GM18909 (cell line): ENCODE measurements at regions not wholly inside any gene's neighbourhood (a gene's known extent, or its start where the extent isn't known, plus 50 kb on each side); places are given as distances from the start of the nearest gene placed in this dataset.

Source experiments
- ATAC-seq: cut with Tn5 transposase; IDR thresholded peaks from one replicate; pipeline ENCODE4 v1.9.1; 2021; ENCODE audit warnings: mild to moderate bottlenecking; ENCODE audit not compliant: unreplicated experiment, poor library complexity

DNA sequence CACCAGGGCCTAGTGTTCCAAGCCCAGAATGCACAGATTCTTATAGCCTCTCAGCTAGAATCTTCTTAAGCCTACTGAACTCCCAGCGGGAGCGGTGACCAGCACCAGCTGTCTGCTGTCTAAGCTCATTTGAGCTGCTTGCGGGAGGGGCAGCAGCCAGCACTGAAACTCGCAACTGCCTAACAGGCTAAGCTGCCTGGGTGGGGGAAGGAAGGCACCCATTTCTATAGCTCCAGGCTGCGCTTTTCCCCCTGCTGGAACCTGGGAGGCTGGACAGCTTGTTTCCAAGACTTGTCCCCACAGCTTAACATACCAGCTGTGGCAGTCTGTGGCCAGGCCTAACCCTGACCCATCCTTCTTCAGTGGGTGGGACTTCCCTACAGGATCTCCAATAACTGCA, 512.9 kb downstream of the EFNA5 start:
- ATAC-seq: no peak

DNA sequence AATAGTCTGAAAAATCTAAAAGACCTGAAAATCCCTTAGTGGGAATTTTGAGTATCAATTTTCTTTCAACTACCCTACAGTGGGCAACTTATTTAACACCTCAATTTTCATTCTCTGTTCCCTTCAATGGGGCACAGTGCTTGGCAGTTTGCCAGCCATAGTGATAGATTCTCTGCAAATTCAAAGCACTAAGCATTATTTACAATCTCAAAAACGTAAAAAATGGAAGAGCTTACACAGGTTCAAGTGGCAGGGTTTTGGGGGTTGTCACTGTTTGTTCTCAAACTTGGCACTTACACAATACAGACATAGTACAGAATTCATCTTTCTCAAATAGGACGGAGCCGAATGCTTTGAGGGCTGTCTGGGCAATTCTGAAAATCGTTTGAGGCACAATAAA, 515.0 kb downstream of the EFNA5 start:
- ATAC-seq: no peak

DNA sequence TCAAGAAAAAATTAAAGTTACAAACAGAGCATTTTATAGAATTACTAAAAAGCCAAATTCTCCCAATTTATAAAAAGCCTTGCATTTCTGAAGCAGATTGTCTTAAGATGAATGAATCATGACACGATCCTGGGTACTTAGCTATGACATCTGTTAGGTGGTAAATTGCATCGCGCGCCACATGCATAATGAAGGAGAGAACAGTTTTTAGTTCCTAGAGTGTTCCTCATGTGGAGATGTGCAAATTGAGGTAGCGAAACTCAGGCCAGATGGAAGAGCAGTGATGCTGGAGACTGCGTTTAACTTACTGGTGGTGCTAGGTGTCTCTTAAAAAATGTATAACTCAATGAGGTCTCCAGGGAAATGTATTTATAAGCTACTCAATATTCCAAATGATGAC, 516.1 kb downstream of the EFNA5 start:
- no peak for ATAC-seq

DNA sequence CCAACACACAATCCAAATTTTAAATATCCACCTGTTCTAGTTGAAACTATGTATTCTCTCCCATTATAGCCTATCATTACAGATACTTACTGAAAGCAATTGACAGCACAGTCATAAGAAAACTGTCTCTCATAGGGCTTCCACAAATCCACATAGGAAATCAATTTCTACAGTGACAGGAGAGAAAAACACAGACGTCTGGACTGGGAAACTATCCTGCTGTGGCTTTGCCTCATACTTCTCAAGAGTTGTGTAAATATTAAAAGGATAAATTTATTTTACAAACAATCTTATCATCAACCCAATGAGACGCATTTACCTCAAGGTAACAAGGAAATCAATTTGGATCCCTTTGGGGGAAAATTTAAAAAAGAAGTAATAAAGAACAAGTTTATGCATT, 517.5 kb downstream of the EFNA5 start:
- no peak for ATAC-seq

DNA sequence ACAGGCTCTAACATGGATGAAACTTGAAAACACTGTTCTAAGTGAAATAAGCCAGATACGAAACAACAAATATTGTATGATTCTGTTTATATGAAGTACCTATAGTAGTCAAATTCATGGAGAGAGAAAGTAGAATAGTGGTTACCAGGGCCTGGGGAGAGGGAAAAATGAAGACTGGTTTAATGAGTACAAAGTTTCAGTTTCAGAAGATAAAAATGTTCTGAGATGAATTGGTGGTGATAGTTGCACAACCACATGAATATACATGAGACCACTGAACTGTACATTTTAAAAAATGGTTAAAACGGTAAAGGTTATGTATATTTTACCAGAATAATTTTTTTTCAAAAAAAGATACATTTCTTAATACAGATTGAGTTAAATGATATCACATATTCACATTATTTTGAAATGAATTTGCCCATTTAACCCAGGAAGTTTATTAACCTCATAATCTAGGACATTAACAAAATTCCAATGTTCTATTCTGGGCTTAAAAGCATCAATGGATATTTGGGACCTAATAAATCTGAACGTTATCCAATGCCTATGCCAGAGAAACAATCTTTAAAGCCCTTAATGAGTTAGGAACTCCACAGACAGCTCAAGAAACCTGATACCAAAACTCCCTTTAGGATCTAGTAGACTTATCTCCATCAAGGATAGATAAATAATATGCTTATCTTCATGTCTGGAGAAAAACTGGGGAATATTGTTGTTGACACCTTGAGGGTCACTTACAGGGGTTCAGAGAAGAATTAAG, 521.3 kb downstream of the EFNA5 start:
- ATAC-seq: peak; percentile 94

DNA sequence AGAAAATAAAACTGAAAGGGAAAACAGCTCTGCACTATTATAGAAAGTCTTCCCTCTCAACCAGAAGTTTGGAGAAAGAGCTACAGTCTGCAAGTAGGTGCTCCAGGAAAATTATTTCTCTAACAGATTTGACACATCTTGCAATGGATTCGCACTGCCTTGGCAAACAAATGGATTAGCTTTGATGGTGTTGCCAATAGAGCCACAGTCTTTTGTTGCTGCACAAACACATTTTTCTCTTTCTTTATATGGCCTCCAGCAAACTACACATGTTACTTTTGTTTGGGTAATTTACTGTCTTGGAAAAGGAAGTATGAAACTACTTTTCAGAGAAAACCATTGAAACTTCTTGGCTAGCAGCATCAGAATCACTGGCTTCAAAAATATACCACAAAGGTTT, 523.1 kb downstream of the EFNA5 start:
- peak; percentile 33 for ATAC-seq

DNA sequence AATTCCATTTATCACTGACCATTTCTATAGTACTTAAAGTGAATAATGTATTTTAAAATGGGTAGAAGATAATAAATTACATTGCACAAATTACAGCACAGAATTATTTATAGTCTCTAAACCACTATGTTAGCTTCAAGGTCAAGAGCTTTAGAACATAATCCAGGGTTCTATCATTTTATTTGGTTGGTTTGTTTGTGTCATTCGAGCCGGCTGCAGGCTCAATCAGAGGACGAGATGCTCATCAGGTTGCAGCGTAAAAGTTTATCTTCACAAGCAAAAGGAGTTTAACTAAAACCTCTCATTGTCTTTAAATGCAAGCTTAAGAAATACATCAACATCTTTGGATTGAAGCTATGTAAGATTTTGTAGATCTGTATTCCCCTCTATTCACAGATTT, 523.8 kb downstream of the EFNA5 start:
- no peak for ATAC-seq

DNA sequence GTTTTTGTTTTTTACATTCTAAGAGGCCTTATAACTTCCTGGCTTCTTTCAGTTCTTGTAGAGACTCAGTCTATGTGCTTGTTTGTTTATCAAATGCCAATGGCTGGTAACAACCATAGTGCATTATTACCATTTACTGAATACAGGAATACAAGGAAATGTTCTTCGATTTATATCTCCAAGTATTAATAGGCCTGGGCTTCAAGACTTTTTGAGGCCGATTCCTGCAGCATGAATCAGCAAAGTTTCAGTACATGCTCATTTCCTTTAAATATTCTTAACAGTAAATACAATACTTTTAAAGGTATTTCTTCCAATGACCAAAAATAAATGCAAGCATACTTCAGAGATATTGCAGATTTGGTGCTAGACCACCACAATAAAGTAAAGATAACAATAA, 535.3 kb downstream of the EFNA5 start:
- no peak for ATAC-seq

DNA sequence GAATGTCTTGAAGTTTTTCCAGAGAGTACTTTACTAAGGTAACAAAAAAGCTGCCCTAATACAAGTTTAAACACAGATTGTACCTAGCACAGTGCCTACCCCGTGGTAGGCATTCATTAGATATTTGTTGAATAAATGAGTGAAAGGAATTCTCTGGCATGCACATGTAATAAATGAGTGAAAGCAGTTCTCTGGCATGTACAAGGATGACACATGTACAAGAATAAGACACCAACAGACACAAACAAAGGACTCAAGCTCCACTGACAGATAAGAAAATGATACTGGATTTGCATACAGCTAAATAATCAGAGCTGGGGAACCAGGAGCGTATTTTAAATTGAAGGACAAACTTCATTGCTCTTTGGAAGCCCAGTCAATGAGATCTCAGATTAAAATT, 535.8 kb downstream of the EFNA5 start:
- no peak for ATAC-seq

DNA sequence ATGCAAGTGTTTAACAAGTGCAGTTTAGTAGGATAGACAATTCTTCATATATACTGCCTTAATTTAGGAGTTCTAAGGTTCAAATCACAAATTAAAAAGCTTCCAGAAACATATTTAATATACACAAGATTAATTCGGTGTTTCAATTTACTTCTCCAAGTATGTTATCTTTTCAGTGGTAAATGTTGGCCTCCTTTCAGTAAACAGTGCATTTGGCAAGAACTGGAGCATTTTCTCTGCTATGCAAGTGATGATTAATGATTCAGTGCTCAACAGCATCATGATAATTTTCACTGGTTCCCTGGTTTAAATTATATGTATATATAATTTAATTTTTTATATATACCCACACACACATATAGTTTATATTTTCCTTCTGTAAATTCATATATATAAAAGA, 541.7 kb downstream of the EFNA5 start:
- no peak for ATAC-seq

DNA sequence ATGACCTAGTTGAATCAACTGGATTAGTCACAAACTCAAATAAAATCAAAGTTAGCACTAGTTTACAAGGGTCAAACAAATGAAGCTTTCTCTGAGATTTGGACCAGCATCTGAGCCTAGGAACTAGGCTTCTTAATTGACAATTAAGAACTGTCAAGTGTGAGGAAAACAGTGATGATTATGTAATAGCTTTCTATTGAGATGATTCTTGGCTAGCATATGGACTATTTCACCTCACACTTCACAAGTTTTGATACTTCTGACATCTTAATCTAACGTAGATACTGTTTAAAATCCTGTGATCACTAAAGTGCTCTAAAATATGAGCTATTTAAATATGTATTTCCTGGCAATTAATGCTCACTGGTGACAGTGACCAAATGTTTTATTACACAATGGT, 542.9 kb downstream of the EFNA5 start:
- no peak for ATAC-seq

DNA sequence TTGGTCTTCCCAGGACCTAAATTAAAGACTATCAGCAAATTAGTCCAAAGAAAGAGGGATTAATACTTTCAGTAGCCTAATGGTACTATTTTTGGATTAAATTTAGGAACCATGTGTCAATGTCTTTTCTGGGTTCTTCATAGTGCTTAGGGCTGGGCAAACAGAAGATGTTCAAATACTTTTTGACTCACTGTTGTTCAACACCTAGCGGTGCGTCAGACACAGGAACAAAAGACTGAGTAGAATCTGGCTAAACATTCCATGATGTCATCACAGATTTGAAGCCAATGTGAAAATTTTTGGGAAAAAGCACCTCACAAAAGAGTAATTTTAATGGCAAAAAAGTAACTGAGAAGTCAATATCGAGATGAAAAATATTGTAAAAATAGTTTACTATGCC, 544.4 kb downstream of the EFNA5 start:
- no peak for ATAC-seq

DNA sequence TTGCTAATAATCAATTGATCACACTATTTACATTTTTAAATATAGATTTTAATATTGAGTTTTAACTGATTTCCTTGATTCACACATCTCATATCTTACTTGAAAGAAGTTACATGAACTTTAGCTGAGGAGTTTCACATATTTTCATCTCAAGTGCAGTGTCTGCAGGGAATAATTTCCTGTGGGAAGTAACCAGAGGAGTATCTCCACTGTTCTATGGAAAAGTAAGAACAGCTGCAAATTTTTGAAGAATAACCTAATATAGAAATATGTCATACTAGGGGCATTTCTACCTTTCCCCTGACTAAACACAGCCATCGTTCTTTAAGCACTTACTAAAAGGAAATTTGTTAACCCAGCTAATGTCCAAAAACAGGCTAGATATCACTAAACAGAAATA, 546.4 kb downstream of the EFNA5 start:
- no peak for ATAC-seq

DNA sequence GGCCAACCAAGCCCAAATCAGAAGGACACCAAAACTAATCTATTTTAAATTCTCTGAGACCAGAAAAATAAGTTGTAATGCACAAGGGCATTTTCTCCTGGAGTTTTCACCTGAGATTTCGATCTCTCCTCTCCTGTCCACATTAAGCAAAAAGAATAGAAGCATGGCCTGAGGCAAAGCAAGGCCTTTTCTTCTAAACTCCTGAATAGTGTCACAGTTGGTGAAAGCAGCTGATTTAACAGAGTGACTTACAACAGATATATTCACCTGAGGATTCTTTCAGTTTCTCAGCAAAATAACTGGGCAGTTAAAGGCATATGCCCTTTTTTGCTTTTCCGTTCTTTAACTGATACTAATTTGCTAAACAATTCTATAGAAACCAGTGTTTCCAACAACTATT, 547.7 kb downstream of the EFNA5 start:
- ATAC-seq: no peak

DNA sequence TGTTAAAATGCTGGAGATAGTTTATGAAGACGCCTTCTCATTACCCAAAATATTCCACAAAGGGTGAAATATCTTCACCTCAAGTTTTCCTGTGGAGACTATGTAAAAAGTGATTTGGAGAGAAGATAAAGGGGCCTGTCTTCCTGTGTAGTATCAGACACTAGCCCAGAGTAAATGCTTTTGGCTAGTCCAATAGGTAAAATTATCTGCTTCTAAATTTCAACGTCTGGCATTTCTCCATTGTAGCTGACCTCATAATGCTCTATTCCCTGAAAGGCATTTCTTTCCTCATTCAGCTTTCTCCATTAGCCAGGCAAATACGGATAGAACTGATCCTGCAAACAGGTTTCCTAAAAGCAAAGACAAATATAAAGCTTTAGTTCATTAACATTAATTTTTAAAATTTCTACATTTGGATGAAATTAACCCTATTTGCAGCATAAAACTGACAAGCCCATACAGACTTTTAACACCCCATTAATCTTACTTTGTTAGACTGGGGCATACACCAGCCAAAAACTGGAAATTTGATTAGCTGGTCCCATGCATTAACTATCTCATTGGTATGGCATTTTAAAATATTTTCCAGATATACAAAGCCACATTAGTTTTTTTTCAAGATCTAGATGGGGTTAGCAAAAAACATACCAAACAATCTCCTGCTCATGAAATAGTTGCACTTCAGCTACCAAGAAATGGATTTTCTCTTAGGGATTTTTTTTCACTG, 548.8 kb downstream of the EFNA5 start:
- no peak for ATAC-seq

DNA sequence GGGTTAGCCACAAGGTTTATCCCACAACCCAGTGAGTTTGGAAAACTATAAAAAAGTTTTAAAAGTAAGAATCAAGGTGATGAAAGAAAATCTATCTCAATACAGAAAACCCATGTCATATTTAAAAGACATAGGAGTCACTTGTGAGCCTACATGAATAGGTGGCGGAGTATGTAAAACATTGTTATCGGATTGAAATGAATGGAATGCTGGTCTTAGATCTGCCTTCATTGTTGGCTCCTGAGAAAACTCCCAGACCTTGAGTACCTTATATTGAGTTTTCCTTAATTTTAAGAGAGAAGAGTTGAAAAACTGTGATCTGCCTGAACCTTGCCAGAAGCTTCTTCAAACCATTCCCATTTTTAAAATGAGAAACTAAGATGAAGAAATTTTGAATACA, 551.1 kb downstream of the EFNA5 start:
- no peak for ATAC-seq

DNA sequence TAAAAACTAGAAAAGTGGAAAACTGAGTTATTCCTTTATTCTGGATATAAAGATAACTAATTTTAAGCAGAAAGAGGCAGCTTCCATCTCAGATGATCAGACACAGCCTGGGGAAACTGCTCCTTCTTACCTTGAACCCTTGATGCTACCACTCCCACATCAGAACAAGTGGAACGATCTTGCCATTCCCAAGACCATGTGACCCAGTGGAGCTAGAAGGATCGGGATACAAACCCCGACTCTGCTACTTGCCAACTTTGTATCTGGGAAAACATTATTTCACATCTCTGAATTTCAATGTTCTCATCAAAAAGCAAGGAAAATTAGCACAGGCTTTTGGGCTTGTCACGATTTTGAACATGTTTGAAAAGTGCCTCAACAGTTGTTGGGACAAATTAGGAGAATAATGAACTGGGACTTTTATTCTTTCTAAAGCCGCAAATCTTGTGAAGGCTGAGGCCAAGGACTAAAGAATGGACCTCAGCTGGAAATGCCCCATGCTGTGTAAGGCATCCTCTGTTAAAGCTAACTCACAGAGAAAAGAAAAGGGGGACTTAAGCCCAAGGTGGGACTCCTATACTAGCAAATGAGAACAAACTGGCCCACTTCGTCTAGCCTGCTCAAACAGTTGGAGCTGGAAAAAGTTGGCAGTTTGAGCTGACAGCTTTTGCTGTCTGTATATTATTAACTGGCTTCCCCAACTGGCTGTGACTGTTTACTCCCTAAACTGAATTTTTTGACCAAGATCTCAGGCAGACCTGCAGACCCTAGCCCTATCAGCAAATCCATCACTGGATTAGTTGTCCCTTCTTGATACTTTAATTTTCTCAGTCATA, 552.3 kb downstream of the EFNA5 start:
- no peak for ATAC-seq

DNA sequence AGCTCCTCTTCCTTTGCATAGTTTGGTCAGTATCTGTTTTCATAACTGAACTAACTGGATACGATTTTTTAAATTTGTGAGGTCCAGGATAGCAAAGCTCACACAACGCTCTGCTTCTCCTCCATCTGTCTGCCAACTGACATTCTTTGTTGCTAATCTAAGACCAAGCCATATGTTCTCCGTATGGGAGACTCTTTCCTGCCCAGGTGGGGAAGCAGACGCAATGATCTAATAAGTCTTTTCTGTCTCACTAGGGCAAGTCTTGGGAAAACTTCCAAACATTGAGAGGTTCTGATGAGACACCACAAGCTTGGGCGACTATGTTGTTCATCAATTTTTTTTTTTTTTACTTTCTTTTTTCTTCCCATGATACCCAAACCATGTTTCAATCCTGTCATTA, 558.5 kb downstream of the EFNA5 start:
- ATAC-seq: no peak

DNA sequence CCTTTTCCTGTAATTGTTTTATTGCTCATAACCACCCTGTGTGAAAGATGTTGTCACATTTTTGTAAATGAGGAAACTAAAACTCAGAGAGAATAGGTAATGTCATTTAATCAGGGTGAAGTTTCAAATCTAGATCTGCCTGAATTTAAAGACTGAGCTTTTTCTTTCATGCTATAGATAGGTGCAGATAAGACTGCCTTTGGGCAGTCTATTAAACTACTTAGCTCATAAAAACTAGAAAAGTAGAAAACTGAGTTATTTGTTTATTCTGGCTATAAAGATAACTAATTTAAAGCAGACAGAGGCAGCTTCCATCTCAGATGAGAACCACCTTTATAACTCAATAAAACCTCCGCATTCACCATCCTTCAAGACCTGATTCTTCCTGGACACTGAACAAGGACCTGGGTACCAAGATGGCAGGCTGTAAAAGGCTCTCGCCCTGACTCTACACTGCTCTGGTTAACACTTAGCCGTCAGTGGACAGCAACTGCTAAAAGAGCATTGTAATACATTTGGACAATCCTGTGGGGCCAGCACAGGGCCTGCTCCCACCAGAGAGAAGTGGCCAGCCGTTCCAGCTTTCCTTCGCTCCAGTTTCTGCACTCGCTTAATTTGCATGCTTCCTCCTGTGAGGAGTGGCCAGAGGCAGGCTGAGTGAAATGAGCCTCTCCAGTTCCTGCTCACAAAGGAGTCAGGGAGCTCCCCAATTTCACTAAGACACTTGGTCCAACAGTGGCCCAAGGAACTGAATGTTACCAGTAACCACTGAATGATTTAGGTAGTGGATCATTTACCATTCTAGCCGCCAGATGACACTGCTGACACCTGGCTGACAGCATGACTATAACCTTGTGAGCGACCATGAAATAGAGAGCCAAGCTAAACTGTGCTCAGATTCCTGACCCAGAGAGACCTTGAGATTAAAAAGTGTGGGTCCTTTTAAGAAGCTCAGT, 566.4 kb downstream of the EFNA5 start:
- peak; percentile 87 for ATAC-seq

DNA sequence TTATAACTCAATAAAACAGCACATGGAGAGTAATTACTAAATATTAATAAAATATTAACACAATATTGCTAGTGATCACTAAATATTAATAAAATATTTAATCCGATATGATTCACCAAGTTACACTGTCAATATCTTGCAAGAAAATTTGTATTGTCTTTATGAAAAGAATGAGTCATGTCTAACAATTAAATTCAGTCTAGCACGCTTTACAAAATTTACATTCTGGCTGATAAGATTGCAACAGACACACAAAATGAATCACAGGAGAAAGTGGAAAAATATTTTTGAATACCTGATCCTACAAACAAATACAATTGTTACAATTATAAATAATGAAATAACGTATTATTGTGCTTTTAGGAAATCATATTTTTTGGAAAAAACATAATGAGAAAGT, 567.2 kb downstream of the EFNA5 start:
- ATAC-seq: no peak
